ENCODE measurements at regions not wholly inside any gene's neighbourhood (a gene's known extent, or its start where the extent isn't known, plus 50 kb on each side); places are given as distances from the start of the nearest gene placed in this dataset.

- TF ChIP-seq POLR2AphosphoS5 (IDR thresholded peaks at IDR 0.05) (no peak), POLR2A (IDR thresholded peaks at IDR 0.05) (no peak), CTCF (IDR thresholded peaks at IDR 0.05) (no peak)
Measured at GRCh38 chr20:11118802-11119380, 445.1 kb upstream of the JAG1 start.
